Stimulated activated CD8-positive, alpha-beta memory T cell treated with anti-CD3 and anti-CD28 coated beads, Interleukin-7, amount 100 ng/mL, for 24 hours (primary cell): ENCODE measurements at regions not wholly inside any gene's neighbourhood (a gene's known extent, or its start where the extent isn't known, plus 50 kb on each side); places are given as distances from the start of the nearest gene placed in this dataset.

ENCODE experiments used
- DNase-seq: peaks from one replicate; pipeline ENCODE4 v3.0.0-alpha.2; 2020; ENCODE audit warnings: low read depth

DNA sequence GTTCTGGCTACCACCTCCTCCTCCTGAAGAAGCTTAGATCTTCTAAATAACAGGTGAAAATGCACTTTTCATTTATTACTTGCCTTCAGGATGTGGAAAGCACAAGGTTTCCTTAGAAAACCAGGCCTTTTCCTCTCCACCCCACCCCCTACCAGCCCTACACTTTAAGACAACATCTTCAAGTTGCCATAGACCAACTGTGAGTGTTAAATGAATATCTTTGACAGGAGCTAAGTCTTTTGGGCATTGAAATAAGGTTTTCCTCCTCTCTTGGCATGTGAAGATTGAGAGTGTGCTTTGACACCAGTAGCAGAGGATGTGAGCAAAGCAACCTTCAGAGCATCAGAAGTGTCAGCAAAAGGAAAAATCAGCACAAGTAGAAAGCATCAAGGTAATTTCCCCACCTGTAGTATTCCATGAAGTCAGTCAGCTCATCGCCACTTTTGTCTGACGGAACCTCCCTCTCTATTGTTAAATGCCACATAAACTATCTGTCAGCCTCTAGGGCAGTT, 532.3 kb upstream of the MMS22L start:
- no peak for DNase-seq

GRCh38 chr6:97816526-97816925, 533.5 kb upstream of the MMS22L start:
- no peak for DNase-seq

- no peak for DNase-seq
Observed at GRCh38 chr6:97819710-97820109, 536.7 kb upstream of the MMS22L start.

- no peak for DNase-seq
Observed at GRCh38 chr6:97820400-97820799, 537.4 kb upstream of the MMS22L start.

GRCh38 chr6:97822632-97823031, 539.6 kb upstream of the MMS22L start:
- DNase-seq, result no peak

DNA sequence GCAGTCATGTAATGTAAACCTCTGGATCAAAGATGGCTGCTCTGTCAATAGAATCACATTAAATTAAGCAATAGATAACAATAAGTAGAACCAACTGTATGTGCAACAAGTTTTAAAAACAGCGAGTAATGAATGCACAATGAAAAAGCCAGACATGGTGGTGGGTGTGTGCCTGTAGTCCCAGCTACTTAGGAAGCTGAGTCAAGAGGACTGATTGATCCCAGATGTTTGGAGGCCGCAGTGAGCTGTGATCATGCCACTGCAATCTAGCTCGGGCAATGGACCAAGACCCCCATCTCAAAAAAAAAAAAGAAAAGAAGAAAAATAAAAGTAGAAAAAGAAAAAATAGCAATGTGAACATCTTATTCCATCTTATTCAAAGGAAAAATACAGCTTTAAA, 558.7 kb upstream of the MMS22L start:
- DNase-seq, result no peak

- no peak for DNase-seq
Observed at GRCh38 chr6:97842521-97842920, 559.5 kb upstream of the MMS22L start.

DNA sequence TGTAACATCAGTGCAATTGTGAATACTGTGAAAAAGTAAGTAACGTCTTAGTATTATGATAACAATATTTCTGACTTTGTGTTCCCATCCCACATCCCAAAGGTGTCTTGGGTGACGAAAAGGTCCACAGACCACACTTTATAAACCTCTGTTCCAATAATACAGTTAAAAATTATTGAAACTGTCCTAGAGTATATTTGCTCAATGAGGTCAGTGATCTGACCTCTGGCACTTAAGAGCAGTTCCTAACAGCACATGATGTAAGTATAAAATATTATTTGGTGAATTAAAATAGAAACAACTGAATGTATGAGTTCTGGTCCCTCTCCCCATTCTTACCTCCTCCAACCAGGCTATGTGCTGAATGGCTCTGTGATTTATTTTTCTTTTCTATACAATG, 566.4 kb upstream of the MMS22L start:
- no peak for DNase-seq

DNA sequence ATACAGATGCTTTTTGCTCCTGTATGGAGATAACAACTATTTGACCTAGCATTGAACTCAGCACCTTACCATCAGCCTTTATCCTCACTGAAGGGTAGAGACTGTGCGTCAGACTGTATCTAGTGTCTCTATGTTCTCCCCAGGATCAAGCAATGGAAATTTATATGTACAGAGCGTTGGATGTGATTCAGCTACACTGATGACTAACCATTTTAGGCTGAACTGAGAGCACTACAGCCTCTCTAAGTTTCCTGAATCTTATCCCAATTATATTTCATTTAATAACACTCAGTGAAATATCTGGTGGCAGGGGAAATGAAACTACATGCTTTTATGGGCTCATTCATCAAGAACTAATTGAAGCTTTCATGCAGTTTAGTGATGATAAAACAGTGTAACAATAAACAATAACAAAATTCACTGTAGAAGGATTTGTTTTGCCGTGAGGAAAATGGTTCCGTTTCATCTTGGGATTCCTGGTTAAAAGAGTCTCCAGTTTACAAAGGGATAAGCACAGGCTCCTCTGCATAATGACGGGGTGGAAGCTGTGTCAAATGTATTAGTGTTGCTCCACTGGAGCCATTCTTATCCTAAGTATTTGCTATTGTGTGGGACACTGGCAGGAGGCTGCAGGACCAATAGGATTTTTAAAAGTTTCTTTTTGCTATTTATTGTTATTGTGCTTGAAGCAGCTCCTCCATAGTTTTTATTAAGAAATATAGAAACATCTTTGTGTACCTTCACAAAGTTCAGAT, 567.6 kb upstream of the MMS22L start:
- no peak for DNase-seq

DNA sequence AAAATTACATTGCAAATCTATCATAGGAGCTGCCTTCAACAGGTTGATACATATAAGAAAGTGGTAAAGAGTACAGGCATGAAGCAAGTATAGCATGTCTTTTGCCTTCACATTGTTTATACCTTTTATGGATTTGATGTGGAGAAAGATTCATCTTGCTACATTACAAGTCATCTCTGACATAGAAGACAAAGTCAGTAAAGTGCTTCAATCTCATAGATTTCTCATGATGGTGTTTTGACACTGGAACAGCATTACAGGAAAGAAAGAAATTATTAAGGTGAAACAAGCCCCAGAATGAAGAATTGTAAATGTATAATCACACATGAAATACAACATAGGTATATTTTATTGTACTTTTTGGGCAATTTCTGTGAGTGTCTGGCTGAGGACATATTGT, 580.7 kb upstream of the MMS22L start:
- DNase-seq, result no peak

DNA sequence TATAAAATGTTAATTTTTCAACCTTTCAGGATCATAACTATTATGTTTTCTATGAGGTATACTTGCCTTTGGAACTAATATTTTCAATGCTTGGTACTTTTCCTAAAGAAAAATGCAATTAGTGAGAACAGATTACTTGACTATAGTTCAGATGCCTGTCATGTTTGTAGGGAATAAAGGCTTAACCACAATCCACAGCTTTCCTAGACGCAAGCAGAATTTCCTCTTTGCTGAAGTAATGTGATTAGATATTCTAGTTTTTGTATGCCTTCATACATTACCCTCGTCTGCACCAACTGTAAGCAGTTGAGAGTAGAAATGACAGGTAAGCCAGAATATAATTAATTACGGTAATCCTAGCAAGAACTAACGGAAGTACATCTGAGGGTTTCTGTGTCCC, 581.4 kb upstream of the MMS22L start:
- no peak for DNase-seq

DNA sequence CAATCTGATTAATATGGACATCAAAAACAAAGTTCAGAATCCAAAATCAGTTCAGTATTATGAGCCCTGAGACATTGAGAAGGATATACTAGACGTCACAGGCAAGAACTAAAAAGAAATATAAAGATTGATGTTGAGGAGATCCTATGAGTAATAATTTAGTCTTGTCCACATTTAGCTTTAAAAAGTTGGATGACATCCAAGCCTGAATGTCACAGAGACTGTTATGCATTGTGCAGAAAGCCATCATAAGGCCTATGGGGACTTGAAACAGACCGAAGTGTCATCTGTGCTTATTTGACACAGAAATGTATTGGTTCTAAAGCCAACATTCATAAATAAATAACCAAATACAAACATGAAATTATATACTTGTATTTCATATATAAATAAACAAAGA, 581.8 kb upstream of the MMS22L start:
- no peak for DNase-seq

- DNase-seq, result no peak
Observed at GRCh38 chr6:97865612-97866011, 582.6 kb upstream of the MMS22L start.

DNA sequence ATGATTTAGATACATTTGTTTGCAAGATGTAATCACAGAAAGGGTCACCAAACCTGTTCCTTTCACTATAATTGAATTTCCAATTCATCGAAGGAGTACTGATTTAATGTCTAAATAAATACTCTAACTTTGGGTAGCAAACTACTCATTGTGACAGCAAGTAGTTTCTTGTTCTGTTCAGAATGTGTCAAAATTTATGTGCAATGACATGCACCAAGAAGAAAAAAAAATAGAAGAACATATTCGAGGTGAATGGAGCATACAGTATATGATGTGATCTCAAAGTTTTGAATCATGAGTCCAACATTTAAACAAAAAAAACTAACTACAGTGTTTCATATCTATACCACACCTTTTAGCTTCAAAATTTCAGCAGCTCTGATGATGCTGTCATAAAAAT, 583.6 kb upstream of the MMS22L start:
- DNase-seq, result no peak

- no peak for DNase-seq
Observed at GRCh38 chr6:97867177-97867576, 584.2 kb upstream of the MMS22L start.

DNA sequence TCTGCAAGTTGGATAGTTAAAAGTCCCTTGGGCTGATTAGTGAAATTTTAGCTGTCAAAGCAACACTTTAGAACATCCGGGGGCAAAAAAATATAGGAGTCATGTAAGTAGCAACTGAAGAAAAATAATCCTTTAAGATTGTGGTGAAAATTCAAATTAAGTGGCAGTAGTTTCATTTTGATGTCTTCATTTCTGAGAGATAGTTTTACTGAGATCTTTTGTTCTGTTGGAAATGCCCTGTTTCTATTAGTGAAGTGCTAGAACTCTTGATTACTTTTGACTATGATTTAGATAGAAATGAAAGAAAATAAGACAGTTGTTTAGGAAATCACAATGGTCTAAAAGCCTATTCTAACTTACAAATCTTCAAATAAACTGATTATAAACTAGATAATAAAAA, 587.3 kb upstream of the MMS22L start:
- DNase-seq, result no peak

DNA sequence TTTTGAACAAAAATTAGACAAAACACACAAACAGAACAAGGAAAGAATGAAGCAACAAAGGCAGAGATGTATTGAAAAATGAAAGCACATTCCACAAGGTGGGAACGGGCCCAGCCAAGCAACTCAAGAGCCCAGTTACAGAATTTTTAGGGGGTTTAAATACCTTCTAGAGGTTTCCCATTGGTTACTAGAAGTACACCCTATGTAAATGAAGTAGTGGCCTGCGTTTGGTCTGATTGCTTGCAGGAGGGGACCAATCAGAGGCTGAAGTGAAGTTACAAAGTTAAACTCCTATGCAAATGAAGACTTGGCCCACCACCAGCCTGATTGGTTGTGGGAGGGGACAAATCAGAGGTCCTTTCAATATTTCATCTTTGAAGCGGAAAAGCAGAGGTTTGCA, 593.7 kb upstream of the MMS22L start:
- DNase-seq, result no peak

DNA sequence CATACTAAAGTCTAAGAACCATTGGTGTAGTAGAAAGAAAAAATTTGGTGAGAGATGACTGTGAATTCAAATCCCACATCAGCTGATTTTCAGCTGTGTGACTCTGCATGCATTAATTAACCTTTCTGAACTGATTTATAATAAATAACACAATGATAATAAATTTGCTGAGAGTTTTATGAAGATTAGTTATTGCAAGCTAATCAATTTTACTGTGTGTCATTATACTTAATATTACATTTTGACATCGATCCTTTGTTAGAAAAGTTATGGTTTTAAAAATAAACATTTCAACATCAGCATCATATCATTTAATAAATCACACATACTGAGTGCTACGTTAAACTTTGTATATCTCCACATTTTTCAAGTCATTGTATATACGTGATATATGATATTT, 599.7 kb upstream of the MMS22L start:
- DNase-seq, result no peak

GRCh38 chr6:97885325-97885724, 602.3 kb upstream of the MMS22L start:
- DNase-seq, result no peak

- no peak for DNase-seq
Observed at GRCh38 chr6:97885828-97886227, 602.8 kb upstream of the MMS22L start.

DNA sequence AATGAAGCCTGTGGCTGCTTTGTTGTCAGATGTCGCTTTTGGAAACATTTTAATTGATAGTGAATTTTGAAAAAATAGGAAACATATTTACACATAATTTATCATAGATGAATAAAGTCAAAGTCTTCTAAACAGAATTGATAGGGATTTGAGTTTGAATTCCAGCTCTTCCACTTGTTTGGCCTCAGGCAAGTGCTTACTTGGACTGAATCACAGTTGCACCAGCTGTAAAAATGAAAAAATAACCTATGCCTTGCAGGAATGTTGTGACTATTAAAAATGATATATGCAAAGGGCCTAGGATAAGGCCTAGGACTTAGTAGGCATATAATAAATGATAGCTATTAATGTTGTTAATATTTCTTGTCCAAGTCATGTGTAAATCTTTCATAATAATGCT, 618.5 kb upstream of the MMS22L start:
- DNase-seq, result no peak

DNA sequence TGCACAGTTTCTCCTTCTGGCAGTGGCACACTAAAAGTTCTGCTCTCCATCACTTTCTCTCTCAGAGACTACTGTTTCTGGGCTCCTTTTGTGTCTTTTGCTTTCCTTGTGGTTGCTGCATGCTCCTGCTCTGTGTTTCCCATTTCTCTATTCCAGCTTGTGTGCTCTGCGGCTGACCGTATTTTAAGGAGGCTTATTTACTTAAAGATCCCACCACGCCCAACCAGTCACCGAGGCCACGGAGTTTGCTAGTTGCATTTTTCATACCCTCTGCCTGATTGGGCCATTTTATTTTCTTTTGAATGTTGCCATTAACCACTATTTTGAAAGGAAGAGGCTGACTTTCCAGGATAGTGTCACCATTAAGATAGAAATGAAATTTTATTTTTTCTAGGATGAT, 626.4 kb upstream of the MMS22L start:
- DNase-seq, result no peak

- DNase-seq, result no peak
Observed at GRCh38 chr6:97913721-97914120, 630.7 kb upstream of the MMS22L start.

DNA sequence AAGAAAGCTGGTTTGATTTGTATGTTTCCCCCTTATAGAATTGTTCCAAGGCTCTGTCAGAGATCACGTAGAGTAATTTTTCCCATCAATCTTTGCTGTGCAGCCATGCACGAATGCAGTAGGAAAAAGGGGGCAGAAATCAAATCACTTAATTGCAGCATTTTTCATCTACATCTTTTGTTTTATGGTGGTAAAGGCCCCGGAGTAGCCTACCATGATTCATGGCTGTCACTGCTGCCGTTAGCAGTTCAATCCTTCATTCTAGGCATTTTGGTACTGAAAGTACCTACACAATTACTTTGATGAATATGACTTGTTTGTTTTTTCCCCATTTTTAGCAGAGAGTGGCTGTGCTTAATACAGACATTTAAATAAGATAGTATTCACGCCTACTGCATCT, 631.9 kb upstream of the MMS22L start:
- DNase-seq, result no peak
